ENCODE measurements at regions not wholly inside any gene's neighbourhood (a gene's known extent, or its start where the extent isn't known, plus 50 kb on each side); places are given as distances from the start of the nearest gene placed in this dataset.

DNA sequence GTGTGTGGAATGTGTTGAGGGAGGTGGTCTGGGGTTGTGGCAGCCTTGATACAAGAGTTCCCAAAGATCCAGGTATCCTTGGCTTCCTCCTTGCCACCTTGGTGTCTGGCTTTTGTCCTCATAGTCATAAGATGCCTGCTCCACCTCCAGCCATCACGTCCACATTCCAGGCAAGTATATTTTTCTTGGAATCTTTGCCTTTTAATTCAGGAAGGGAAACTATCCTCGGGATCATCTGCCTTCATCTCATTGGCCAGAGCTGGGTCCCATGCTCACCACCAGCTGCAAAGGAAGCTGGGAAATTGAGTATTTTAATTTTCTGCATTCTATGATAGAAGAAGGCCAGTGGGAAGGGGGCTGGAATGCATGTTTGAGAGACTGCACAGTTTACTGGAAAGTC, 186.7 kb downstream of the C9orf50 start:
- TF ChIP-seq, protein P1, sequence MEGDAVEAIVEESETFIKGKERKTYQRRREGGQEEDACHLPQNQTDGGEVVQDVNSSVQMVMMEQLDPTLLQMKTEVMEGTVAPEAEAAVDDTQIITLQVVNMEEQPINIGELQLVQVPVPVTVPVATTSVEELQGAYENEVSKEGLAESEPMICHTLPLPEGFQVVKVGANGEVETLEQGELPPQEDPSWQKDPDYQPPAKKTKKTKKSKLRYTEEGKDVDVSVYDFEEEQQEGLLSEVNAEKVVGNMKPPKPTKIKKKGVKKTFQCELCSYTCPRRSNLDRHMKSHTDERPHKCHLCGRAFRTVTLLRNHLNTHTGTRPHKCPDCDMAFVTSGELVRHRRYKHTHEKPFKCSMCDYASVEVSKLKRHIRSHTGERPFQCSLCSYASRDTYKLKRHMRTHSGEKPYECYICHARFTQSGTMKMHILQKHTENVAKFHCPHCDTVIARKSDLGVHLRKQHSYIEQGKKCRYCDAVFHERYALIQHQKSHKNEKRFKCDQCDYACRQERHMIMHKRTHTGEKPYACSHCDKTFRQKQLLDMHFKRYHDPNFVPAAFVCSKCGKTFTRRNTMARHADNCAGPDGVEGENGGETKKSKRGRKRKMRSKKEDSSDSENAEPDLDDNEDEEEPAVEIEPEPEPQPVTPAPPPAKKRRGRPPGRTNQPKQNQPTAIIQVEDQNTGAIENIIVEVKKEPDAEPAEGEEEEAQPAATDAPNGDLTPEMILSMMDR (IDR thresholded peaks at IDR 0.05; ENCODE audit: control extremely low read depth in 1 of 3, insufficient read depth in 1 of 3, low read depth in 1 of 3, low read length in 3 of 3) = no peak
- TF ChIP-seq RXRA (IDR thresholded peaks at IDR 0.05; ENCODE audit: insufficient read depth, low read depth, low read length) (no peak), MAFK (IDR thresholded peaks at IDR 0.05; ENCODE audit: low read depth, low read length) (no peak), POLR2A (IDR thresholded peaks at IDR 0.05; ENCODE audit: control extremely low read depth in 1 of 2, low read depth in 2 of 2, low read length in 2 of 2) (no peak), RAD21 (IDR thresholded peaks at IDR 0.05 in 1 of 2, conservative IDR thresholded peaks at IDR 0.05 in 1 of 2; ENCODE audit: low read depth in 2 of 2, low read length in 2 of 2) (no peak), SP1 (IDR thresholded peaks at IDR 0.05; ENCODE audit: low read depth, low read length) (no peak), POLR2AphosphoS5 (IDR thresholded peaks at IDR 0.05; ENCODE audit: low read depth, low read length) (no peak)
